ENCODE measurements at regions not wholly inside any gene's neighbourhood (a gene's known extent, or its start where the extent isn't known, plus 50 kb on each side); places are given as distances from the start of the nearest gene placed in this dataset.

- TF ChIP-seq CTCF (IDR thresholded peaks at IDR 0.05; ENCODE audit: low read depth, low read length, poor library complexity, severe bottlenecking): no peak
- no peak for TF ChIP-seq EZH2phosphoT487 (IDR thresholded peaks at IDR 0.05; ENCODE audit: borderline replicate concordance, low read length)
These were observed 339.1 kb downstream of the SATB1 start for GRCh38 chr3:18086078-18086477.
